A673 (cell line): ENCODE measurements at regions not wholly inside any gene's neighbourhood (a gene's known extent, or its start where the extent isn't known, plus 50 kb on each side); places are given as distances from the start of the nearest gene placed in this dataset.
A peak's percentile ranks its signal among the peaks of the same experiment; 100 is the strongest.

Experiments used
- BruUV-seq: library from RNA; stranded (reverse); fragments of 400-500 nt; replicated peaks from 2 replicates; lab custom pipeline; 2021; lab: Mats Ljungman, UMichigan
- CTCF ChIA-PET: fragments of 300-600 bp; sonication (Branson Sonifier 250); formaldehyde crosslinking; loops from one replicate; lab custom pipeline; 2022; ENCODE audit warnings: antibody characterized with exemption; lab: Charles Lee
- POLR2A ChIA-PET: fragments of 300-600 bp; sonication (Branson Sonifier 250); formaldehyde crosslinking; loops from one replicate; lab custom pipeline; 2022; ENCODE audit warnings: antibody characterized with exemption; ENCODE audit not compliant: low non-redundant PET; lab: Charles Lee
- DNase-seq: peaks from one replicate; pipeline ENCODE4 v3.0.0-alpha.2; 2015; ENCODE audit warnings: low spot score
- H3K27ac ChIP-seq: fragments of 200-600 bp; sonication (generic); 2 replicates; pipeline ENCODE4 v1.5.1; 2016; ENCODE audit warnings: mixed run types, low read depth, mild to moderate bottlenecking, mixed read lengths, antibody characterized with exemption, low read length; ENCODE audit not compliant: poor library complexity, severe bottlenecking
- H3K27me3 ChIP-seq: fragments of 200-600 bp; sonication (generic); replicated peaks from 2 replicates; pipeline ENCODE4 v1.6.1; 2017; ENCODE audit warnings: mixed run types, low read depth, mild to moderate bottlenecking, mixed read lengths, antibody characterized with exemption, low read length; ENCODE audit not compliant: insufficient read depth, poor library complexity
- H3K36me3 ChIP-seq: fragments of 200-600 bp; sonication (generic); 2 replicates; pipeline ENCODE4 v1.6.1; 2016; ENCODE audit warnings: mixed run types, mild to moderate bottlenecking, mixed read lengths, antibody characterized with exemption, low read length; ENCODE audit not compliant: insufficient read depth, poor library complexity, severe bottlenecking
- H3K4me1 ChIP-seq: fragments of 200-600 bp; sonication (generic); 2 replicates; pipeline ENCODE4 v1.6.1; 2017; ENCODE audit warnings: mixed run types, mild to moderate bottlenecking, mixed read lengths, antibody characterized with exemption, low read length; ENCODE audit not compliant: insufficient read depth, poor library complexity, severe bottlenecking
- H3K4me3 ChIP-seq: fragments of 200-600 bp; sonication (generic); 2 replicates; pipeline ENCODE4 v1.5.1; 2016; ENCODE audit warnings: low read depth, mixed run types, mild to moderate bottlenecking, mixed read lengths, low read length; ENCODE audit not compliant: poor library complexity, severe bottlenecking
- H3K9me3 ChIP-seq: fragments of 200-600 bp; sonication (generic); 2 replicates; pipeline ENCODE4 v1.6.1; 2016; ENCODE audit warnings: mixed run types, low read depth, mild to moderate bottlenecking, mixed read lengths, antibody characterized with exemption, low read length; ENCODE audit not compliant: poor library complexity, severe bottlenecking
- CTCF ChIP-seq: fragments of 300-800, 200-600 bp; sonication (generic); conservative IDR thresholded peaks from 2 replicates; pipeline ENCODE4 v1.5.1; 2017; ENCODE audit warnings: low read depth, mild to moderate bottlenecking, antibody characterized with exemption, low read length, moderate library complexity, mixed read lengths
- EZH2 ChIP-seq: fragments of 200-600 bp; sonication (generic); IDR thresholded peaks from 2 replicates; pipeline ENCODE4 v1.6.1; 2017; ENCODE audit warnings: borderline replicate concordance, low read depth, mild to moderate bottlenecking, mixed read lengths, antibody characterized with exemption, low read length; ENCODE audit not compliant: poor library complexity, severe bottlenecking
- intact Hi-C: fragments of 100-400 bp; cut with micrococcal nuclease; formaldehyde crosslinking; loops from one replicate; pipeline ENCODE4 v1.10.0; 2022; ENCODE audit not compliant: unreplicated experiment

GRCh38 chr15:36263666-36264065 is 315.8 kb upstream of the CDIN1 start:
- intact Hi-C loops: no loop called here
- ChIA-PET POLR2A (no interaction called here), CTCF (no interaction called here)
- no peak overlapping the region for H3K27ac ChIP-seq
- peaks cover 62% of the 10 kb centered on the region for H3K27me3 ChIP-seq
- no peaks in the 10 kb centered on the region for H3K4me1 ChIP-seq
- H3K4me3 ChIP-seq: no peak overlapping the region
- no peak for TF ChIP-seq EZH2
- TF ChIP-seq CTCF: no peak
- H3K9me3 ChIP-seq: no peaks in the 10 kb centered on the region
- no TSS peak for BruUV-seq
- H3K36me3 ChIP-seq: no peaks in the 10 kb centered on the region
- DNase-seq: no peak

DNA sequence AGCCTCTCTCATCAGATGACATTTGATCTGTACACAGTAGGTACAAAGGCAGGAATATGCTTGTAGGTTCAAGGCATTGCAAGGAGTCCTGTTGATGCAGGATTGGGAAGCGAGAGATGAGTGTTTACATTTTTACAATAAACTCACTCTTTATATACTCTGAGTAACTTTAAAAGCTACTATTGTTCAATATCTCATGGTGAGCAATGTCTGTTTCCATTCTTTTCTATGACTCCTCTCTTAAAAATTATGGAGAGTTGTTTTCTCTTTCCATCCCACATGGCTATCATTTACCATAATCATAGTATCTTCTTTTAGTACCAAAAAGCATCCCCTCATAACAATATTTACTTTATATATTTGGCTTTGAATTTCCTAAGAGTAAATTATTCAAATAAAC is 314.0 kb upstream of the CDIN1 start:
- no peak for DNase-seq
- ChIA-PET POLR2A (no interaction called here), CTCF (no interaction called here)

GRCh38 chr15:36271048-36271447 is 308.4 kb upstream of the CDIN1 start:
- TF ChIP-seq EZH2 (no peak), CTCF (no peak)
- no TSS peak for BruUV-seq
- CTCF ChIA-PET: no interaction called here
- Histone ChIP-seq H3K4me1 (no peaks in the 10 kb centered on the region), H3K4me3 (no peak overlapping the region), H3K27ac (no peak overlapping the region), H3K9me3 (no peaks in the 10 kb centered on the region), H3K36me3 (no peaks in the 10 kb centered on the region), H3K27me3 (peaks cover 81% of the 10 kb centered on the region)
- DNase-seq: peak; percentile 61
- POLR2A ChIA-PET: no interaction called here
- intact Hi-C loops: loop anchor here (10.0 kb wide), 2 partner anchors 224 to 304 kb away; partner anchors contain the start of gene CDIN1

More for the DNA sequence above, 314.0 kb upstream of the CDIN1 start:
- no TSS peak for BruUV-seq
- Histone ChIP-seq H3K36me3 (no peaks in the 10 kb centered on the region), H3K4me3 (no peak overlapping the region), H3K4me1 (no peaks in the 10 kb centered on the region), H3K9me3 (no peaks in the 10 kb centered on the region), H3K27me3 (peaks cover 79% of the 10 kb centered on the region), H3K27ac (no peak overlapping the region)
- intact Hi-C loops: no loop called here
- no peak for TF ChIP-seq CTCF
- no peak for TF ChIP-seq EZH2
